ENCODE measurements at regions not wholly inside any gene's neighbourhood (a gene's known extent, or its start where the extent isn't known, plus 50 kb on each side); places are given as distances from the start of the nearest gene placed in this dataset.

DNA sequence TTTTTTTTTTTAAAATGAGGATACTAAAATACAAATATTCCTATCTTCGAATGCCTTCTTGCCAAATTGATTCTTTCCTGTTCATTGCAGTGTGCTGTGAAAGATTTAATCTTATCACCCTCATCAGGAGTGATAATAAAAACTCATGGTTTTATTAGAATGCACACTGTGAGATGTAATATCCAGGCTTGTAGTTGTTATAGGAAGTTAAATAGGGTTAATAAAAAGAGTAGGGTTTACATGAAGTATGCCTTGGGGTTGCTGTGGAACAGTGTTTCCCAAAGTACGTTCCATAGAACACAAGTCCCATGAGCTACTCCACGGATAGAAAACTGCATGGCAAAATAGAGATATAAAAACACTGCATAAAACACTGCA lies 191.9 kb downstream of the SPP2 start:
- TF ChIP-seq, protein P1, sequence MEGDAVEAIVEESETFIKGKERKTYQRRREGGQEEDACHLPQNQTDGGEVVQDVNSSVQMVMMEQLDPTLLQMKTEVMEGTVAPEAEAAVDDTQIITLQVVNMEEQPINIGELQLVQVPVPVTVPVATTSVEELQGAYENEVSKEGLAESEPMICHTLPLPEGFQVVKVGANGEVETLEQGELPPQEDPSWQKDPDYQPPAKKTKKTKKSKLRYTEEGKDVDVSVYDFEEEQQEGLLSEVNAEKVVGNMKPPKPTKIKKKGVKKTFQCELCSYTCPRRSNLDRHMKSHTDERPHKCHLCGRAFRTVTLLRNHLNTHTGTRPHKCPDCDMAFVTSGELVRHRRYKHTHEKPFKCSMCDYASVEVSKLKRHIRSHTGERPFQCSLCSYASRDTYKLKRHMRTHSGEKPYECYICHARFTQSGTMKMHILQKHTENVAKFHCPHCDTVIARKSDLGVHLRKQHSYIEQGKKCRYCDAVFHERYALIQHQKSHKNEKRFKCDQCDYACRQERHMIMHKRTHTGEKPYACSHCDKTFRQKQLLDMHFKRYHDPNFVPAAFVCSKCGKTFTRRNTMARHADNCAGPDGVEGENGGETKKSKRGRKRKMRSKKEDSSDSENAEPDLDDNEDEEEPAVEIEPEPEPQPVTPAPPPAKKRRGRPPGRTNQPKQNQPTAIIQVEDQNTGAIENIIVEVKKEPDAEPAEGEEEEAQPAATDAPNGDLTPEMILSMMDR (IDR thresholded peaks at IDR 0.05), result no peak
- TF ChIP-seq POLR2A (IDR thresholded peaks at IDR 0.05) (no peak), POLR2AphosphoS5 (IDR thresholded peaks at IDR 0.05) (no peak), EP300 (IDR thresholded peaks at IDR 0.05; ENCODE audit: low read depth) (no peak)
- WGBS, 2 donors (ENCODE audit: low coverage in 1 of 2), result 74 to 76% methylated on average over 3 of the region's 3 CpGs
- in situ Hi-C loops (cut with MboI; ENCODE audit: low pct_ligation_motif_present in 1 of 4, low pct_unique_long_range_greater_than_20kb in 1 of 4, low sequenced_read_pairs in 3 of 4), result no loop called here
- Histone ChIP-seq H3K36me3 (no peaks in the 10 kb centered on the region), H3K4me3 (no peak overlapping the region), H3K27ac (no peak overlapping the region), H3K27me3 (no peaks in the 10 kb centered on the region), H3K4me1 (peaks cover 0 to 5% (median 0%) of the 10 kb centered on the region in 4 donors), H3K9me3 (no peaks in the 10 kb centered on the region)
- DNase-seq, result no peak
- intact Hi-C loops (cut with DNase I; ENCODE audit: low total_unique reads), result no loop called here

DNA sequence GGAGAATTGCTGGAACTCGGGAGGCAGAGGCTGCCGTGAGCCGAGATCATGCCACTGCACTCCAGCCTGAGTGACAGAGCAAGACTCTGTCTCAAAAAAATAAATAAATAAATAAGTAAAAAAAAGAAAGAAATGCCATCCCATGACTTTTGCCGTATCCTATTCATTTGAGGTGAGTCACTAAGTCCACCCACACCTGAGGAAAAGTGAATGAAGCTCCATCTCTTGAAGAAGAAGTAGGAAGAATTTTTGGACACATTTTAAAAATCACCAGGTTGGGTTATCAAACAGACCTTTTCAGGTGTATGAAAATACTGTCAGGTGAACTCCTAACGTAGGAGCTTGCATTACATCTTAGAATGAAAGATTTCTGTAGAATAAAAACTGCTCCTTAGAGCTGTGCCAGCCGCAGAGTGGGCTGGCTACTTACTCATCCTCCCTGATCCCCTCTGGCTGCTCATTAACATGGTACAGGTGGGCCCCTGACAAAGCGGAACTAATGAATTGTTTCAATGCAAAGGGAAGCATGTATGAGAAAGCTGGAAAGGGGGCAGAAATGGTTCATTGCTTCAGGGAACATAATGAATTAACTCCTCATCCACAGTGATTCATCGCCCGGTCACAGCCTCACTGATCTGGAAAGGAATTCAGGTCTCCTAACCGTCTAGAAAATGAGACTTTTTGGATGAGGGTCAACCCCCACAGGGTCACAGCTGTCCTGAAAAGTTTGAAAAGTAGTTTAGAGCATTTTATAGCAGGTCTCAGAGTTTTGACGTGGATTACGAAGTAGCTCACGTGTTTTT lies 191.4 kb downstream of the SPP2 start:
- WGBS, 2 donors (ENCODE audit: low coverage in 1 of 2), result 81 to 85% methylated on average over 4 to 13 of the region's 13 CpGs

DNA sequence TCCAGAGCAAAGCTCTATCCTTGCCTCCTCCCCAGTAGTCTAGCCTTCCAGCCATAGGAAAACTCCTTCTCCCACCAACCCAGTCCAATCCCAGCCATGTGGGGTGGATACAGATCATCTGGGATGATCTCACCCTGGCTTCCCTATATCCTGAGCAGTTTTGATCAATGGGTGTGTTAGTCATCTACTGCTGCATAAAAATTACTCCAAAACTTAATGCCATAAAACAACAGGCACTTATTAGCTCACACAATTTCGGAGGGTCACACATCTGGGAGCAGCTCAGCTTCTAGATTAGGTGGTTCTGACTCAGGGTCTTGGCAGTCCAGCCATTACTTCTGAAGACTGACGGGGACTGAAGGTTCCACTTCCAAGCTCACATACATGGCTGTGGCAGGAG lies 190.4 kb downstream of the SPP2 start:
- intact Hi-C loops (cut with DNase I; ENCODE audit: low total_unique reads) (no loop called here), in situ Hi-C loops (cut with MboI; ENCODE audit: low pct_ligation_motif_present in 1 of 4, low pct_unique_long_range_greater_than_20kb in 1 of 4, low sequenced_read_pairs in 3 of 4) (no loop called here)
- Histone ChIP-seq H3K27ac (no peak overlapping the region), H3K4me3 (no peak overlapping the region), H3K4me1 (peaks cover 0 to 5% (median 0%) of the 10 kb centered on the region in 4 donors), H3K36me3 (no peaks in the 10 kb centered on the region), H3K27me3 (no peaks in the 10 kb centered on the region), H3K9me3 (no peaks in the 10 kb centered on the region)
- 76% methylated on average over 2 of the region's 2 CpGs; no CpG with 5 or more reads in 1 of the 2 donors for WGBS, 2 donors (ENCODE audit: low coverage in 1 of 2)
- DNase-seq, result no peak
- TF ChIP-seq, protein P1 (IDR thresholded peaks at IDR 0.05), result no peak

More for the DNA sequence above, 191.4 kb downstream of the SPP2 start:
- in situ Hi-C loops (cut with MboI; ENCODE audit: low pct_ligation_motif_present in 1 of 4, low pct_unique_long_range_greater_than_20kb in 1 of 4, low sequenced_read_pairs in 3 of 4), result no loop called here
- TF ChIP-seq, protein P1 (IDR thresholded peaks at IDR 0.05), result no peak
- TF ChIP-seq EP300 (IDR thresholded peaks at IDR 0.05; ENCODE audit: low read depth) (no peak), POLR2A (IDR thresholded peaks at IDR 0.05) (no peak), POLR2AphosphoS5 (IDR thresholded peaks at IDR 0.05) (no peak)
- Histone ChIP-seq H3K27ac (no peak overlapping the region), H3K4me1 (peaks cover 0 to 5% (median 0%) of the 10 kb centered on the region in 4 donors), H3K36me3 (no peaks in the 10 kb centered on the region), H3K9me3 (no peaks in the 10 kb centered on the region), H3K27me3 (no peaks in the 10 kb centered on the region), H3K4me3 (no peak overlapping the region)
- no peak for DNase-seq
- intact Hi-C loops (cut with DNase I; ENCODE audit: low total_unique reads), result no loop called here

DNA sequence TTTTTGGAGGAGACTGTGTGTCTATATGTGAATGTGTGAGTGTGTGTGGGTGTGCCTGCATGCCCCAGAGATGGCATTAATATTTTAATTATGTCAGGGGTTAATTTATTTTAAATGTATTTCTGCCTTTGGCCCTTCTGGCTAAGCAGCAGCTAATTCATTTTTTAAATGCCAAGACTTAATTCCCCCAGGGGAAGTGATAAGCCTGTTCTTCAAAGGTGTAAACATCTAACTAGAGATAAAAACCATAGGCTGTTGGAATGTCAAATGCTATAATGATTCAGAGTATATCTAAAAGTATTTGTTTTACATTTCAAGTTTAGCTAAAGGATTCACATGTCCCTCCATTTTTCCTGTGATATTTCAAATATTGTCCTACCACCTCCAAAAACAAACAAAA lies 184.7 kb downstream of the SPP2 start:
- intact Hi-C loops (cut with DNase I; ENCODE audit: low total_unique reads) (no loop called here), in situ Hi-C loops (cut with MboI; ENCODE audit: low pct_ligation_motif_present in 1 of 4, low pct_unique_long_range_greater_than_20kb in 1 of 4, low sequenced_read_pairs in 3 of 4) (no loop called here)
- Histone ChIP-seq H3K36me3 (no peaks in the 10 kb centered on the region), H3K9me3 (no peaks in the 10 kb centered on the region), H3K4me1 (no peaks in the 10 kb centered on the region), H3K27ac (no peak overlapping the region), H3K4me3 (no peak overlapping the region), H3K27me3 (no peaks in the 10 kb centered on the region)
- no peak for DNase-seq
- no peak for TF ChIP-seq EP300 (IDR thresholded peaks at IDR 0.05; ENCODE audit: low read depth)
- no peak for TF ChIP-seq POLR2A (IDR thresholded peaks at IDR 0.05)
- no peak for TF ChIP-seq POLR2AphosphoS5 (IDR thresholded peaks at IDR 0.05)

DNA sequence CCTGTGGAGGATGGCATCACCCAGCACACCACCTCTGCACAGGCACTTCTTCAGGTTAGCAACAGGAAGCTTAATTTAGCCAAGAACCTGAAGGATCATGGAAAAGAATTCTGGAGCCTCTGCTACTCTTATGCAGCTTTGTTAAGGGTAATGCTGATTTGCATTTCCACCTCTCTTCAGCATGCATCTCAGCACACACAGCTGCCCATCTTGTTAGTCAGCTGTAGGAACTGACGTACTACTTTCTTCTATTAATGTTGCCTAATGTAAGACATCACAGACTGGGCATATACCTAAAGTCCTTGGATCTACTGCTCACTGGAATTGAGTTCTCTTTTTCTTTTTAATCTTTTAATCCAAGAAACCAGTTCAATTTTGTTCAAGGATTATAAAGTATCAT lies 181.0 kb downstream of the SPP2 start:
- in situ Hi-C loops (cut with MboI; ENCODE audit: low pct_ligation_motif_present in 1 of 4, low pct_unique_long_range_greater_than_20kb in 1 of 4, low sequenced_read_pairs in 3 of 4), result no loop called here
- TF ChIP-seq, protein P1 (IDR thresholded peaks at IDR 0.05), result no peak
- TF ChIP-seq POLR2AphosphoS5 (IDR thresholded peaks at IDR 0.05) (no peak), EP300 (IDR thresholded peaks at IDR 0.05; ENCODE audit: low read depth) (no peak), POLR2A (IDR thresholded peaks at IDR 0.05) (no peak)
- WGBS, 2 donors (ENCODE audit: low coverage in 1 of 2), result 88% methylated on average over 1 of the region's 1 CpG; no CpG with 5 or more reads in 1 of the 2 donors

More for the DNA sequence above, 181.0 kb downstream of the SPP2 start:
- no peaks in the 10 kb centered on the region for H3K36me3 ChIP-seq
- DNase-seq, result no peak
- H3K4me3 ChIP-seq, result no peak overlapping the region
- no peaks in the 10 kb centered on the region for H3K27me3 ChIP-seq
- no peaks in the 10 kb centered on the region for H3K9me3 ChIP-seq
- intact Hi-C loops (cut with DNase I; ENCODE audit: low total_unique reads), result no loop called here
- H3K27ac ChIP-seq, result no peak overlapping the region
- H3K4me1 ChIP-seq, result no peaks in the 10 kb centered on the region

Measured in transverse colon (tissue), 4 donors.